Stimulated activated CD8-positive, alpha-beta memory T cell treated with anti-CD3 and anti-CD28 coated beads, Interleukin-4, amount 100 ng/mL, for 24 hours (primary cell): ENCODE measurements at regions not wholly inside any gene's neighbourhood (a gene's known extent, or its start where the extent isn't known, plus 50 kb on each side); places are given as distances from the start of the nearest gene placed in this dataset.
"Not testable (repeated sequence)": the region's sequence is repeated elsewhere in the genome, so short reads cannot be mapped to it uniquely, and the experiment has no call there.

Source experiments
- DNase-seq: peaks from one replicate; pipeline ENCODE4 v3.0.0-alpha.2; 2020; ENCODE audit warnings: low read depth

DNA sequence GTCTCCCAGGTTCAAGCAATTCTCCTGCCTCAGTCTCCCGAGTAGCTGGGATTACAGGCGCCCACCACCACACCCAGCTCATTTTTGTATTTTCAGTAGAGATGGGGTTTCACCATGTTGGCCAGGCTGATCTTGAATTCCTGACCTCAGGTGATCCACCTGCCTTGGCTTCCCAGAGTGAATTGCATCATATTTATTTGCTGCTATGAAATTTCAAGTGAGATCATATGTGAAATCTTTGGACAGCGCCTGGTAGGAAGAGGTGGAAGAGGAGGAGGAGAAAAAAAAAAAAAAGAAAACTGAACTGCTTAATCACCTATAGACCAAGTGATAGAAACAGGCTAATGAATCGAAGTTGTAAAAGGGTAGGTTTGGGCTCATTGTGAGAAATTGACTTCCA lies 557.8 kb upstream of the C16orf82 start:
- DNase-seq, result not testable (repeated sequence)

DNA sequence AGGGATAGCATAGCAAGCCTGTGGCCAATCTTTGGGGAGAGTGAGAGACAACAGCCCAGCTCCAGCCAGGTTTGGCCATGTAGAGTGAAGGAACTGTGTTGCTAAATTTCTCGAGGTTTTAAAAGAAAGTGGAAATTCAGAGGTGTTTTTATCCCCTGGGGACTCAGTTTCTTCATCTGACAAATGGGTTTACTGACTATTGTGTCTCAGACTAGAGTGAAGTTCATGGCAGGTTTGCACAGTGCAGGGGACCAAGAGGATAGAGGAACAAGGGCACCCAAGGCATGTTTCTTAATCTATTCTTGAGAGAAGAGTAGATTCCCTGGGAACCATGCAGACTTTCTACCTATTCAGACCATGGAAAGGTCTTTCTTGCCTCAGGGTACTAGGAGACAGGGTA lies 555.8 kb upstream of the C16orf82 start:
- no peak for DNase-seq

DNA sequence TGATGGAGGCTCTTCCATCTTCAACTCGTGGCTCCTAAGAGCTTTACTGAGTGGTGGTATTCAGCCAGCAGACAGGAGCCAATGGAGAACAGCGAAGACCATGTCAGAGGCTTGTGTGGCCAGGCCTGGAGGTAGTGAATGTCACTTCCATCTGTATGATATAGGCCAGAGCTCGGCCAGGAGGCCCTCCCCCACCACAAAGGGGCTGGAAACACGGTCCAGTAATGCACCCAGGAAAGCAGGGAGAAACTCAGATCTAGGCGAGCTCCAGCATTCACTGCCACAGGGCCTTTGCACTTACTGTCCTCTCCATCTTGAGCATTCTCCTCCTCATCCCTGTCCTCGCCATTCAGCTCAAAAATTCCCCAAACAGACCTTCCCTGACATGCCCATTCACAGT lies 555.3 kb upstream of the C16orf82 start:
- DNase-seq, result no peak

DNA sequence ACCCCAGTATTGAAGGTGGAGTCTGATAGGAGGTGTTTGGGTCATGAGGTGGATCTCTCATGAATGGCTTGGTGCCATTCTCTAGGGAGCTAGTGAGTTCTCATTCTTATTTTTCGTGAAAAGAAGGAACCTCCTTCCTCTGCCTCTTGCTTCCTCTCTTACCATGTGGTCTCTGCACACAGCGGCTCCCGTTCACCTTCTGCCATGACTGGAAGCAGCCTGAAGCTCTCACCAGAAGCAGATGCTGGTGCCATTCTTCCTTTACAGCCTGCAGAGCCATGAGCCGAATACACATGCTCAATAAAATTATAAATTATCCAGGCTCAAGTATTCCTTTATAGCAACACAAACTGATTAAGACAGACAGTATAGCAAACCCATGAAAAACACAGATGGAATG lies 545.1 kb upstream of the C16orf82 start:
- DNase-seq, result no peak

DNA sequence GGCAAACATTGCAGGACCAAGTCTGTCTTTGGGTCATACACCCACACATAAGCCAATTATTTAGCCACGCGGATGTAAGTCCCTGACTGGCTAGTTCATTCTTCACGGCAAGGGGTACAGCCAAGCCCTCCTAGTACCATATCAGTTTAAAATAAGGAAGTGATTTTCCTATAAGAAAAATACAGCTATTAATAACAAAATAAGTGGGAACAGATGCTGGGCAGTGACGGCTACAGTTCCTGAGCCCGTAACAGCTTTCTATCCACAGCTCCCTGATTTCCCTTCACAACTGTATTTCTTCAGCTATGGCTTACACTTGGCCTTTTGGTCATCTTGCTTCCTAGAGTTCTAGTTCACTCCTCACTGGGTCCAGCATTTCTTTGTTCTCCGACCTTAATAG lies 542.4 kb upstream of the C16orf82 start:
- DNase-seq, result no peak

DNA sequence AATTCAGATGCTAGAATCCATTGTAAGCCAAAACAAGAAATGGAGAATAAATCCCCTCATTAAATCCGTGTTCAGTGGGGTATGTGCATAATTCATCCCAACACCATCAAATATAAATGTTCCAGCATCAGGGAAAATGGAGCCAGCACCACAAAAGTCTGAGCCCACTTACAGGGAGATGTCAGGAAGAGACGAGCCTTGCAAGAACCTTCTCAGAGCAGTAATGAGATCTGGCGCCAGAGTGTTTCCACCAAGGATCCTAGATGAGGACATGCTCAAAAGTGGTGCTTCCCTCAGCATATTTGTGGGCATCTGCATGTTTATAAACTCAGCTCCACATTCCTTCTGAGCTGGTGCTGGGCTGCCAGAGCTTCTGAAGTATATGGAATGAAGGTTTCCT lies 541.9 kb upstream of the C16orf82 start:
- DNase-seq, result no peak

DNA sequence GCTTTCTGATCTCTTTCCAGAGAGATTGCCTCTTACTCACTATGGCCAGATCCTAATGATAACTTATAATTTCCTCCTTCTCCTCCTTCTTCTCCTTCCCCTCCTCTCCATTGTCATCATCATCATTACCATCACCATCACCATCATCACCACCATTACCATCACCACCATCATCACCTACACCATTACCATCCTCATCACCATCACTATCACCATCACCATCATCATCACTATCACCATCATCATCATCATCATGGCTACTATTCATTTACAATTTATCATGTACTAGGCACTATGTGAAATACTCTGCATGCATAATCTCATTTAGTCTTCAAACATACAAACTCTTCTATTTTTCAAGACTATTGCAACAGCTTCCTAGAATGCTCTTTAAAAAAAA lies 540.9 kb upstream of the C16orf82 start:
- DNase-seq, result no peak

DNA sequence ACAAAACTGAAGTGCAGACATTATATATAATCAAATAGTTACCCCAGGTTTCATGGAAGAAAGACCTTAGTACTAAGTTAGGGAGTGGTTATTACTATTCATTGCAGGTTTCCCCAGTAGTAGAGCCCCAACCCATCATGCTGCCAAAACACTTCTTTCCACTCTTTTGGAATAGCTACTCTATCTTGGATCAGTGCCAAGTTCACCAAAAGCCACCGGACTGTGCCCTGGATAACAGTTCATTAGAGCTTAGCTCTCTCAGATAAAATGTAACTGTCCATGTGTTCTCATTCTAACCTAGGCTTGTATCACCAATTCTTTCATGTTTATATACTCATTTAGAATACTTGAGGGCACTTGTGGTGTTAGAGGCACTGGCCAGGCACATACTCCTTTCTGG lies 540.1 kb upstream of the C16orf82 start:
- DNase-seq, result no peak

DNA sequence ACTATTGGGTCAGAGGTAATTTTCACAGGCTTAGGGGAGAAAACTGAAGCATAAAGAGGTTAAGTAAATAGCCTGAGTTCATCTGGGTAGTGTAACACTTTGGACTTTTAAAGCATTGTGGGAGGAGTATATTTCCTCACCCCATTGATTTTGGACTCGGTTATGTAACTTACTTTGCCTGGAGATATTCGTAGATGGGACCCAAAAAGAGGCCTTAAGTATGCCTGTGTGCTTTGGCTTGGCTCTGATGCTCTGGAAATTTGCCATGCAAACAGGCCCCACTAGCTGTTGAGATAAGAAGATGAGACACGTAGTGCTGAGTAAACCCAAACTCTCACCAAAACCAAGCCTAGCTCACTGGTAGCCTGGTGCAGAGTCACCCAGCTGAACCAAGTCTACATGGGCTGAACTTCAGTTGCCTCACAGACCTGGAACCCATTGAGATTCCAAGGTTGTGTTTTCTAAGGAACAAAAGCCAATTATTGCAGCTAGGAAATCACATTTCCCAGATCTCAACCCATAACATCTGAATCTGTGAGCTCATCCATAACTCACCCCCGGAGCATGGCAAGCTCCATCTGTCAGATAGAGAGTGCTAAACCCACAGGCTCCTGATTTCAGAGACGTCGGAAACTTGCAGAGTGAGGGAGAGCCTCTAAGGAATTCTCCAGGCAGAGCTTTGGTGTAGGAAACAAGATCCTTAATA lies 536.0 kb upstream of the C16orf82 start:
- DNase-seq, result no peak

DNA sequence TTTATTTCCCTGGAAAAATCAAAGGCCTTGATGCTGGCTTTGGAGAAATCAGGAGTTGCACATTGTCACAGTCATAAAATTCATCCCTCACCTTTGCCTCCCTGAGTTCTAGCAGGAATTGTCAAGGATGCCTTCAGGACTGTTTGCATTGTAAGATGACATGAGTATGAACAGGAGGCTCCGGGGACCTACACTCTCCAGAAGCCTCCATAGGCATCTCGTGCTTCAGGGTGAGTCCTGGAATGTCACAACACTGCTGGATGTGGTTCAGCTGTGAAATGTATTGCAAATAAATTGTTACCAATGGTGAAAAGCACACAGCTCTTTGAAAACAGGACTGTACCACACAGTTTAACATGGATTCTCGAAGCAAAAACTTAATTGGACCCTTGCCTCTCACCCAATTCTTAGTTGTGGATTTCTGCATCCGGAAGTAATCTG lies 535.4 kb upstream of the C16orf82 start:
- no peak for DNase-seq

DNA sequence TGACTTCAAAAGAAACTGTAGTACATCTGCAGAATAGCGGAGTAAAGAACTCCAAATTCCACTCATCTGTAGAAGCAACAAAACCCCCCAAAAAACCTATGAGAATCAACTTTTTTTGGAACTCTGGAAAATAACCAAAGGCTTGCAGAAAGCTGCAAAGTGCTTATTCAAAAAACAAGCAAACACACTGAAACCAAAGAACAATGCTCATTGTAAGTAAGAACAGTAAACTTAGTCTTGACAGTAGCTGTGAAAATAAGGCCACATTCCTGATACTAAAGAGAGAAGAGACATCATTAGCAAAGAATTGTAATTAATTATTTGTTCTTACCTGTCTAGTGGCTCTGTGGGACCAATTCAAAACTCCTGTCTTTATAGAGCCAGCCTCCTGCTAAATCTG lies 534.3 kb upstream of the C16orf82 start:
- DNase-seq, result no peak

DNA sequence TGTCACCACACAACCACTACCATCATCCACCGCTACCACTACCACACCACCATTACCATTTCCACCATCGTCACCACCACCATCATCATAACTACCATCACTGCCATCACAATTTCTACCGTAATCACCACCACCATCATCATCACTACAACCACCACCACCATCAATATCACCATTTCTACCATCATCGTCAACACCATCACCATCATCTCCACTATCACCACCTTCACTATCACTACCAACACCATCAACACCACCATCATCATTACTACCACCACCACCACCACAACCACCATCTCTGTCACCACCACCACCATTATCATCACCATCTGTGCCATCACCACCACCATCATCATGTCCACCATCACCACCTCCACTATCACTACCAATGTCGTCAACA lies 524.5 kb upstream of the C16orf82 start:
- DNase-seq, result no peak

DNA sequence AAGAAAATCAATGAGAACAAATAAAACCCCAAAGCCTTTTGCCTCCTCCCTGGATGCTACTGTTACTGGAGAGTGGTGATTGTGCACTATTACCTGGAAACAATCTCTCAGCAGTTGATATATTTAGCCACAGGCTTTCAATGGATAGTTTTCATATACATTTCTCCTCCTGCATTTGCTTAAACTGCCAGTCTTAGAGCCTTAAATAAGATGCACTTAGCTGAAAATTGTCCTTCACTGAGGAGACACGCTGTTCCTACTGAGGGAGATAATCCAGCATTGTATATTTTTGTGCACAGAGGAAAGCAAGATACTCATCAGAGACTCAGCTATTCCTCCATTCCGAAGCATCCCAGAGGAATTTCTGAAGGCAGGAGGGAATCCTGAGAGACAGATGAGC lies 520.2 kb upstream of the C16orf82 start:
- no peak for DNase-seq

DNA sequence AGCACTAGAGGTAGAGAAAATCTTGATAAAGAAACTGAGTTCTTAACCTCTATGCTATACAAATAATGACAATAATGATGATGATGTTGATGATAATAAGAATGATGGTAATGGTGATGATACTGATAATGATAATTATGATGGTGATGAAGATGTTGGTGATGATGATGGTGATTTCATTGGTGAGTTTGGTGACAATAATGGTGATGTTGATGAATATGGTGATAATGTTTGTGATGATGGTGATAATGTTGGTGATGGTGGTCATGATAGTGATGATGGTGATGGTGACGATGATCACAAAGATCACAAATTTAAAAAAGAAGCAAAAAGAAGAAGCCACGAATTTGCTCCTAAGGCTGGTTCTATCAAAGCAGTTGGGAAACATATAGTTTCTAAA lies 519.0 kb upstream of the C16orf82 start:
- no peak for DNase-seq

DNA sequence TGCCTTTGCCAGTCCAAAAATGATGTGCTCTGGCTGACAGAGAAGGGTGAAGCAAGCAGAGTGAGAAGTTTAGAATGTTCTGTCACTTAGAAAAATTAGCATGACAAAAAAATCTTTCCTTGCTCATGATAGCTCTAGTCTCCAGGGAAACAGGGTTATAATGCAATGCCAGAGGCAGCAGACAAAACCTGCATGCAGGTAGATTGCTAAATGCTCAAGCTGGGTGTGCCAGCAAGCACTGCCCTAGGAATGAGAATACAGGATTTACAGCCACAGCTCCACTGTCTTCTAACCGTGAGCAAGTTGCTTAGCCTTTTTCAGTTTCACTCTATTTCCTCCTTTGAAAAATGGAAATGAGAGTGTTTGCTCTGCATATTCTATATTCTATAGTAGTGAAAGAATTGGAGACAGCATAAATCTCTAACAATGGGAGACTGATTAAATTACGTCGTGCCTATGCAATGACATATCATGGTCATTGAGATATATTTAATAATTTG lies 516.6 kb upstream of the C16orf82 start:
- DNase-seq, result no peak

DNA sequence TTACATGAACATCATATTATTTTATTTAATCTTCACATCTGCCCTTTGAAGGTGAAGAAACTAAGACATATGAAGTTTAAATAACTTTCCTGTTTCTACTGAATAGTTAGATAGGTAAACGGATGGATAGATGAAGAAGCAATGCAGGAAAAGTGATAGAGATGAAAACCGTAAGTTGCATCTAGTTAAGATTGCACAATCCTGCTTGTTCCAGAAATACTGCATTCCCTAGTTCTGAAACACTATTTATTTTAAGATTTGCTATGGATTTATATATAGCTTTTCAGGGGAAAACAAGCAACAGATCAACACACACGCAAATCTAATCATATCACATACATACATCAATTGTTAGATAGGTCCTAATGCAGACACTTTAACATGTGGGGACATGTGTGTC lies 512.7 kb upstream of the C16orf82 start:
- DNase-seq, result no peak

DNA sequence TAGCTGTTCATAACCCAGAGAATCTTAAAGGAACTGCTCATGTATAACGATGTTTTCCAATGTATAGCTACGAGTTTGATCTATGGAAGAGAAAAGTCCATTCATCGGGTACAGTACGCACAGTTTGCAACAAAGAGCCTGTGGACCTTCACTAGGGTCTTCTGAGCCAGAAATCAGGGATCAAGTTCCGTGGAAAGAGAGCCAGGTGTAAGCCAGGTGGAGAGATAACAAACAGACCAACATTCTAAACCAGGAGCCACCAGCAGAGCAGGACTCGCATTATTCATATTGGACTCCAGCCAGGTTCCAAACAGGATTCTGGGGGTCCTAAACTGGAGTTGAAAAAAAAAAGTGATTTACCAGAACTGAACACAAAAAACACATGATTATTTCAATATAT lies 505.4 kb upstream of the C16orf82 start:
- DNase-seq, result no peak

DNA sequence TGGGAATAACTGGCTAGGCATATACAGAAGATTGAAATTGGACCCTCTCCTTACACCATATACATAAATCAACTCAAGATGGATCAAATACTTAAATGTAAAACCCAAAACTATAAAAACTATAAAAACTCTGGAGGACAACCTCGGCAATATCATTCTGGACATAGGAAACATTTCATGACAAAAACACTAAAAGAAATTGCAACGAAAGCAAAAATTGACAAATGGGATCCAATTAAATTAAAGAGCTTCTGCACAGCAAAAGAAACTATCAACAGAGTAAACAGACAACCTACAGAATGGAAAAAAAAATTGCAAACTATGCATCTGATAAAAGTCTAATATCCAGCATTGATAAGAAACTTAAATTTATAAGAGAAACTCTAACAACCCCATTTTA lies 503.7 kb upstream of the C16orf82 start:
- no peak for DNase-seq

DNA sequence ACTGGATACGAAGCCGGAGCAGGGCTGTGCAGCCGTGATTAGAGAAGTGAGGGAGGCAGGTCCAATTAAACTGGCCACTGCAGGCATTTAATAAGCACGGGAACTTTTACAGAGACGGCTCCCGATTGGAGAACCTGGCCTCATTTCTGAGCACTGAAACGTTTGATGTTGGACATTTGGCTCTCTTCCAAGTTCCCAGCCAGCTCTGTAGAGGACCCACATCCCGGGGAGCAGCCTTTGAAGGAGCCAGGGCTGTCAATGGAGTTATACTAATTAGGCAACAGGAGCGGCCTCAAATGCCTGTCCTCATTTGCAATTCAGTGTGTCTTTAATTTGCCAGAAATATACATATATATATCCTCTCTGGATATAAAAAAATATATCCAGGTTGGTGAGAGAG lies 499.4 kb upstream of the C16orf82 start:
- no peak for DNase-seq

DNA sequence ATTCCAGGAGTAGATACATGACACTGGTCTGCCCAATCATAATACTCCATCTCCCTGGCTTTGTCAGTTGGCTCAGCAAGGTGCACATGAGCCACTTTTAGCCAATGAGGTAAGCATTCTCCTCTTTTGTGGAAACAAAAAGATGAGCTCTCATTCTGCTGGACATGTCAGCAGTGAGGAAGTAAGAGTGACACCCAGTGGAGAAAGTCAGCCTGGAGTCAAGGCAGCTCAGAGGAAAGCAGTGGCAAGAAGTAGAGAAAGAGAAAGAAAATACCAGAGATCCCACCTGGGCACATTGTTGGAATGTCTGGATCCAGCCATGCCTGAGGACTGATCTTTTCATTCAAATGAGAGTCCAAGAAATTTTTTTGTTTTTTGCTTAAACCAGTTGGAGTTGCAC lies 496.9 kb upstream of the C16orf82 start:
- no peak for DNase-seq

DNA sequence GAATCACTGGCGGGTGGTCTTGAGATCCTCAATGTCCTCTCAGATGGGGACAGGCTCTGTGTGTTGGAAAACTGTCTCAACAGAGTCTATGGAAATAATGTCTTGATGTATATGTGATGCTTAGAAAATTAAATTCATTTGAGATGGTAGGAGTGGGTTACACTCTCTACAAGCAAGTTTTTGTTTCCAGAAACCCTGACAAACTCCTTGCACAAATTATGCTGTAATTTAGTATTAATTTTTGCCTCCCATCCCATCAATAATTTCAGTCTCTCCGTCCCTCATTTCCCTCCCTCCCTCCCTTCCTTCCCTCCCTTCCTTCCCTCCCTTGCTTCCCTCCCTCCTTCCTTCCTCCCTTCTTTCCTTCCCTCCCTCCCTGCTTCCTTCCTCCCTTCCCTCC lies 488.0 kb upstream of the C16orf82 start:
- DNase-seq, result no peak

DNA sequence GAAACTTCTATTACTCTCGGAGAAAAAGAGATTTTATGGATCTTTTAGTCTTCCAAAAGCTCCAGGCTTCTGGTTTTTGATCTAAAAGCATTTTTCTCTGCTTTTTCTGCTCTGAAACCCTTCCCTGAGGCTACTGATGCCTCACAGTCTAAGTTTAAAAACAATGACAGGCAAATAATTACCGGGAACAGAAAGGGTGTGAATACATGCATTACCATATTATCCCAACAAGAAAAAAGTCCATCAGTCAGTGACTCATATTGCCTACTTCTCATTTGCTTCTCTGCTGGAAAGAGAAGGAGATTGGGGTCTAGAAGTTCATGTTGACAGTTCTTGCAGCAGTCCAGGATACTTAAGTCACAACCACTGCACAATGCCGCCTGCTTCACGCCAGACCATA lies 482.9 kb upstream of the C16orf82 start:
- DNase-seq, result no peak

DNA sequence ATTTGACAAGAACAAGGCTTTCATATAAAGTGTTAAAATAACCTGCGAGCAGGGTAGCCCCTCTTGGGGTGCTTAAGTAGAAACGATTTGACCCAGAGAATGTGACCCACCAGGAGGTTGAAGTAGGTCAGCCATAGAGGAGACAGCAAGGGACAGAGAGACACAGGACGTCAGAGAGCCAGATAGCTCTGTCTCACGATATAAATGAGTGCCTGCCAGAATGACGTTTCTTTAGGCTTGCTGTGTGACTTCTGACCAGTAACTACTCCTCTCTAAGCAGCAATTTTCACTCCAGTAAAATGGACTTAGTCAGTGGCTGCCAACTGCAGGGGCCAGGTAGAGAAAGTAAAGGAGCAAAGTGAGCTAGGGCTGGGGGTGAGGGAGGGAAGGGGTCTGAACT lies 473.0 kb upstream of the C16orf82 start:
- no peak for DNase-seq

DNA sequence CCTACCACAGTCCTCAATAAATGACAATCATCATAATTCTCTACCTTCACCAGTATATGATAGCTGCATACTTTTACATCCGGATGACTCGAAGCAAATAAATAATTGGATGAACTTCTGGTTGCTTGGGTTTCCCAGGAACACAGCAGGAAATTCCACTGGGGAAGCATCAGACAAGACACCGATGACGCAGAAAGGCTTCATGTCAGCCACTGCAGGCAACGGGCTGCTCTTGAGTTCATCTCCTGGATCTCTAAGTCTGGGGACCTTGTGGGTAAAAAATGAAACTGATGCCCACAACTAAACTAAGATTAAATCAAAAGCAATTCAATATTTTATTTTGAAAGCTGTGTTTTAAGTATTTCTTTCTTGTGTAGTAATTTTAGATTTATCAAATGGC lies 472.1 kb upstream of the C16orf82 start:
- no peak for DNase-seq

DNA sequence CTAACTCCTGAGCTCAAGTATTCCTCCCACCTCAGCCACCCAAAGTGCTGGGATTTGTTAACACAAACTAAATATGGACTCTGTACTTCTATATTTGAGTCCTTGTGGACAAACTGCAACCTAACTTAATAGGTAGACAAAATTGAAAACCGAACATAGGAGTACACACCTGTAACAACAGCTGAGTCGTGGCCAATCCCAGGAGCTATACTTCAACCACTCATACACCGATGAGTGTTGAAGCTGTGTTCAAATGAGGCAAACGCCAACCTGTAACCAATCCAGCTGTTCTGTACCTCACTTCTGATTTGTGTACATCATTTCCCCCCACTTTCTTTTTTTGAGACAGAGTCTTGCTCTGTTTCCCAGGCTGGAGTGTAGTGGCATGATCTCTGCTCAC lies 471.5 kb upstream of the C16orf82 start:
- DNase-seq, result no peak
